ENCODE measurements at regions not wholly inside any gene's neighbourhood (a gene's known extent, or its start where the extent isn't known, plus 50 kb on each side); places are given as distances from the start of the nearest gene placed in this dataset.

DNA sequence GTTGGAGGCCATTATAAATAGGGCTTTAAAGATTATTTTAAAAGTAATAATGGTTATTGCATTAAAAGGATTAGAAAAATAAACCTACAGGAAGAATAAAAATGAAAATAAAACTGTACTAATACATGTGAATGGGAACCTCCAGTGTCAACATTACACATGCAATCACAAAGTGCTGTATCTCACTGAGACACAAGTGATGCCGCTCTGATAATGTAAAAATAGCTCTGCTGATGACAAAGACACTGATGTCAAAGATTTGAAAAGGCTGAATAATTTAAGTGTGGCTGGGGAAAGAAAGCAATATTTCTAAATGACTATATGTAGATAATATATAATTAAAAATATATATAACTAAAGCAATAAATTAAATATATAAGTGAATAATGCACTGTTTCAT is 129.1 kb upstream of the RAP2B start:
- no peaks in the 10 kb centered on the region for H3K27me3 ChIP-seq (ENCODE audit: control insufficient read depth, insufficient read depth, low read length)
- H3K9ac ChIP-seq (ENCODE audit: low read depth, low read length): no peak overlapping the region
- H3K4me1 ChIP-seq (ENCODE audit: control insufficient read depth, insufficient read depth, low read length): peaks cover 14% of the 10 kb centered on the region
- H3K9me3 ChIP-seq (replicated peaks; ENCODE audit: low read length): no peaks in the 10 kb centered on the region
- no peak overlapping the region for H3K4me3 ChIP-seq (ENCODE audit: low read length)
- no peak overlapping the region for H3K4me2 ChIP-seq (ENCODE audit: low read length)
- no peaks in the 10 kb centered on the region for H3K36me3 ChIP-seq (ENCODE audit: insufficient read depth, low read length)

DNA sequence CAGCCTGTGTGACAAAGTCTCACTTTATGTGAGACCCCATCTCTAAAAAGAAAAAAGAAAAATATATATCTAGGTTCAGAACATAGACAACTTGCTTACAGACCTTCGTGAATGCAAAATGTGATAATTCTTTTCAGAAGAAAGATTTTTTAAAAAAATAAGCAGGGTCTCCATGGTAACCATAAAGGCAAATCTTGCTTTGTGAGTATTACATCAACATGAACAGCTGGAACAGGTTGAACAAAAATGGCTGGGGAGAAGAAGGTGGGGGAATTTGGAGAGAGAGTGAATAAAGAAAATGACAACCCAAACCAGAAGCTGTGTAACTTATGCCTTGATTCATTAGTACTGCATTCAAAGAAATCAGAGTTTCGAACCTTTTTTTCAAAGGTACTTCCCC is 125.2 kb upstream of the RAP2B start:
- H3K4me1 ChIP-seq (ENCODE audit: control insufficient read depth, insufficient read depth, low read length): peaks cover 8% of the 10 kb centered on the region
- no peaks in the 10 kb centered on the region for H3K36me3 ChIP-seq (ENCODE audit: insufficient read depth, low read length)
- H3K27me3 ChIP-seq (ENCODE audit: control insufficient read depth, insufficient read depth, low read length): no peaks in the 10 kb centered on the region
- H3K4me2 ChIP-seq (ENCODE audit: low read length): no peak overlapping the region
- H3K9me3 ChIP-seq (replicated peaks; ENCODE audit: low read length): no peaks in the 10 kb centered on the region
- H3K4me3 ChIP-seq (ENCODE audit: low read length): no peak overlapping the region
- no peak overlapping the region for H3K9ac ChIP-seq (ENCODE audit: low read depth, low read length)

DNA sequence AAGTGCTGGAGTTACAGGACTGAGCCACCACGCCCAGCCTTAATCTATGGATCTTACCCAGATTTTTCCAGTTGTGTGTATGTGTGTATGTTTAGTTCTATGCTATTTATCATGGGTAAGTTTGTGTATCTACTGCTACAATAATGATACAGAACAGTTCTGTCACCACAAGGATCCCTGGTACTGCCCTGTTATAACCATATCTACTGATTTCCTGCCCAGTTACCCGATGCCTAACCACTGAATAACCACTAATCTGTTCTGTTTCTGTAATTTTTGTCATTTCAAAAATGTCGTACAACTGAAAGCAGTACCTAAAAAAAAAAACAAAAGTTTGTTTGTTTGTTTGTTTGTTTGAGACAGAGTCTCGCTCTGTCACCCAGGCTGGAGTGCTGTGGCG is 123.7 kb upstream of the RAP2B start:
- peaks cover 14% of the 10 kb centered on the region for H3K4me1 ChIP-seq (ENCODE audit: control insufficient read depth, insufficient read depth, low read length)
- no peaks in the 10 kb centered on the region for H3K27me3 ChIP-seq (ENCODE audit: control insufficient read depth, insufficient read depth, low read length)
- H3K4me3 ChIP-seq (ENCODE audit: low read length): no peak overlapping the region
- no peaks in the 10 kb centered on the region for H3K36me3 ChIP-seq (ENCODE audit: insufficient read depth, low read length)
- no peak overlapping the region for H3K4me2 ChIP-seq (ENCODE audit: low read length)
- no peak overlapping the region for H3K9ac ChIP-seq (ENCODE audit: low read depth, low read length)
- no peaks in the 10 kb centered on the region for H3K9me3 ChIP-seq (replicated peaks; ENCODE audit: low read length)

DNA sequence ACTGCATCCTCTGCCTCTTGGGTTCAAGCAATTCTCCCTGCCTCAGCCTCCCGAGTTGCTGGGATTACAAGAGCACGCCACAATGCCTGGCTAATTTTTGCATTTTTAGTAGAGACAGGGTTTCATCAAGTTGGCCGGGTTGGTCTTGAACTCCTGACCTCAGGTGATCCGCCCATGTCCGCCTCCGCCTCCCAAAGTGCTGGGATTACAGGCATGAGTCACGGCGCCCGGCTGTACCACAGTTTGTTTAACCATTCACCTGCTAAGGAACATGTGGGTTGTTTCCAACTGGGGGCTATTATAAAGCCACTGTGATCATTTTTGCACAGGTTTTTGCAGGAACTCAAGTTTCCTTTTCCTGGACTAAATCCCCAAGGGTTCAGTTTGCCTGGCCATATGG is 123.2 kb upstream of the RAP2B start:
- no peaks in the 10 kb centered on the region for H3K36me3 ChIP-seq (ENCODE audit: insufficient read depth, low read length)
- no peak overlapping the region for H3K4me2 ChIP-seq (ENCODE audit: low read length)
- H3K9ac ChIP-seq (ENCODE audit: low read depth, low read length): no peak overlapping the region
- H3K4me1 ChIP-seq (ENCODE audit: control insufficient read depth, insufficient read depth, low read length): peaks cover 18% of the 10 kb centered on the region
- no peak overlapping the region for H3K4me3 ChIP-seq (ENCODE audit: low read length)
- no peaks in the 10 kb centered on the region for H3K27me3 ChIP-seq (ENCODE audit: control insufficient read depth, insufficient read depth, low read length)
- no peaks in the 10 kb centered on the region for H3K9me3 ChIP-seq (replicated peaks; ENCODE audit: low read length)

DNA sequence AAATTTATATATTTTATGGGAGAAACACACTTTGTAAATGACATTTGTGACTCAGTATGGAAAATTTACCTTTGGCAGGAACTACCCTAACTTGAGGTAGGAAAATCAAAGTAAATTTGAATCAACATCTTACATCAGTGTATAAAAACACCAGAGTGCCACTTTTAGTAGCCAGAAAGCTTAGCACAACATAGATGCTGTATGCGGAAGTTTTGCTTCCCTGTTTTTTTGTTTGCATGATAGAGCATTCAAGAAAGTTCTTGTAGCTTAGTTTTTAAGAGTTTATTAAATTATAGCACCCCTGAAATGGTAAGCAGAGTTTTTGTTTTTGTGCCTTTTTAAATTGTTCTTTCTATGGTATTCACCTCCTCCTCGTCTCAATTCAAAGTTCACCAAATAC is 120.8 kb upstream of the RAP2B start:
- H3K9me3 ChIP-seq (replicated peaks; ENCODE audit: low read length): no peaks in the 10 kb centered on the region
- H3K9ac ChIP-seq (ENCODE audit: low read depth, low read length): no peak overlapping the region
- no peaks in the 10 kb centered on the region for H3K36me3 ChIP-seq (ENCODE audit: insufficient read depth, low read length)
- H3K4me3 ChIP-seq (ENCODE audit: low read length): no peak overlapping the region
- H3K4me1 ChIP-seq (ENCODE audit: control insufficient read depth, insufficient read depth, low read length): peaks cover 25% of the 10 kb centered on the region
- no peaks in the 10 kb centered on the region for H3K27me3 ChIP-seq (ENCODE audit: control insufficient read depth, insufficient read depth, low read length)
- H3K4me2 ChIP-seq (ENCODE audit: low read length): no peak overlapping the region

DNA sequence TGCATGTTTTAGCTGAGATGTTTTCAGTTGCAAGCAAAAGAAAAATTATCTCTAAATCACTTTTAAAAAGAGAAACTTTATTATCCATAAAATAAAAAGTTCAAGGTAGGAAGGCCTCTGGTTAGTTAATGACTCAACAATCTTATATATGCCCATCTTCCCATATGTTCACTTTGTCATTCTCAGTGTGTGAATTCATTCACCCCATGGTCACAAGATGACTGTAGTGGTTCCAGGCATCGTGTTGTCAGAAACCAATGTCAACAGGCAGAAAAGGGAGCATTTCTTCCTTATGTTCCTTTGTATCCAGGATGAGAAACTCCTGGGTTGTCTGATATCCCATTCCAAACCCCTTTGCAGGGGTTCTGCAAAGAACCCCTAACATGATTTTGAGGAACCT is 119.9 kb upstream of the RAP2B start:
- Histone ChIP-seq H3K9me3 (replicated peaks; ENCODE audit: low read length) (no peaks in the 10 kb centered on the region), H3K4me3 (ENCODE audit: low read length) (no peak overlapping the region), H3K4me2 (ENCODE audit: low read length) (no peak overlapping the region), H3K27me3 (ENCODE audit: control insufficient read depth, insufficient read depth, low read length) (no peaks in the 10 kb centered on the region), H3K4me1 (ENCODE audit: control insufficient read depth, insufficient read depth, low read length) (peaks cover 25% of the 10 kb centered on the region), H3K9ac (ENCODE audit: low read depth, low read length) (no peak overlapping the region), H3K36me3 (ENCODE audit: insufficient read depth, low read length) (no peaks in the 10 kb centered on the region)

DNA sequence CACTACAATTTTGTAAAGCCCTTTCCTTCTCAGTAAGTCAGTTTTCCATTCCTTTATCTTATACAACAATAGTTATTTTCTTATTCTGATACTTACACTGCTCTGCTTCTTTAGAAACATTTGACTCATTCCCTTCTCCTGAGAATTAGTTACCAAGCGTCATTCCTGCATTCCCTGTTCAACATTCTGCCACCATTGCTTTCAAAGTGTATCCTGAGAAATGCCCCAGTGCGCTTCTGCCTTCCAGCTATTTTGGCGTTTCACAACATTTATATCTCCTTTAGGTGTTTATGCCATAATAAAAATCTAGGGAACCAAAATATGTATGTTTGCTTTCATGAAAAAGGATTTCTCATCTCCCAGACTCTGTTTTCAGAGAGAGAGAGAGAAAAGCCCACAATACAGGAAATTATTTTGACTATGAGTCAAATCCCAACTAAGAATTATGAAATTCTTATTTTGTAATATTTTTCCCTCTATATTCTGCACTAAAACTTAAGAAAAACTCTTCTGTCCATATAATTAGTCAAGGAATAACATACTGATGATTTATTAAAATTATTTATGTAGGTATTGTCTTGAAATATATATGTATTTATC is 118.2 kb upstream of the RAP2B start:
- Histone ChIP-seq H3K4me2 (ENCODE audit: low read length) (peak overlapping the region; percentile 61), H3K4me1 (ENCODE audit: control insufficient read depth, insufficient read depth, low read length) (peaks cover 19% of the 10 kb centered on the region), H3K9ac (ENCODE audit: low read depth, low read length) (peak overlapping the region; percentile 68), H3K4me3 (ENCODE audit: low read length) (peak overlapping the region; percentile 43), H3K9me3 (replicated peaks; ENCODE audit: low read length) (no peaks in the 10 kb centered on the region), H3K27me3 (ENCODE audit: control insufficient read depth, insufficient read depth, low read length) (no peaks in the 10 kb centered on the region), H3K36me3 (ENCODE audit: insufficient read depth, low read length) (no peaks in the 10 kb centered on the region)

DNA sequence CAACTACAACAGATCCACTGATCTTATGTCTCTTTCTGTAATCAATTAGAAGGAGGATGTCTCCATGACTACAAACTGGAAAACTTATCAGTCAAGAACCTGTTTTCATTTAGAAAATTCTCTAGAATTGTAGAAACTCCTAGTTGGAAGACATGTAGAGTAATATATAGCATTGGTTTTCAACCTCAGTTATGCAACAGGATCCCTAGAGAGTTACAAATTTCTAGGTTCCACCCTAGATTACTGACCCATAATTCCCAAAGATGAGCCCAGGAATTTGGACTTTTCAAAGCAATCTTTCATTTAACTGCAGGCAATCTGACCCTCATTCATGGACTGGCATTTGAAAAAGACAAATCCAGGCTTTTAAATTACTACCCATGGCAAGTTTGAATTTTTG is 116.9 kb upstream of the RAP2B start:
- no peaks in the 10 kb centered on the region for H3K36me3 ChIP-seq (ENCODE audit: insufficient read depth, low read length)
- no peak overlapping the region for H3K9ac ChIP-seq (ENCODE audit: low read depth, low read length)
- peaks cover 17% of the 10 kb centered on the region for H3K4me1 ChIP-seq (ENCODE audit: control insufficient read depth, insufficient read depth, low read length)
- H3K4me2 ChIP-seq (ENCODE audit: low read length): no peak overlapping the region
- no peaks in the 10 kb centered on the region for H3K27me3 ChIP-seq (ENCODE audit: control insufficient read depth, insufficient read depth, low read length)
- H3K4me3 ChIP-seq (ENCODE audit: low read length): no peak overlapping the region
- no peaks in the 10 kb centered on the region for H3K9me3 ChIP-seq (replicated peaks; ENCODE audit: low read length)

DNA sequence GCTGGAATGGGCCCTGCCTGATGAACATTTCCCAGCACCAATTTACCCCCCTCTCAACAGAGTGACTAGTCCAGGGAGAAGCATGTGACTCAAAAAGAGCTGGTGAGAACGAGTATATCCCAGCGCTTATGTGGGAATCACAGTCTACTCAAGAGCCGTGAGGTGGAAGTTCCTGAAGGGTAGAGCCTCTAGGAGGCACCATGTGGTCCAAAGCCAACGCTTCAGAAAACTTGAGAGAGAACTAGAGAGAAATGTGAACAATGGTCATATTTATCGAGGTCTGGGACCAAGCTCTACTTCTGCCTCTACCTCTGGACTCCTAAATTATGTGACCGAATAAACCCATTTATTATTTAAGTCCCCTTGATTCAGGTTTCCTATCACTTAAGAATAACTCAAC is 111.0 kb upstream of the RAP2B start:
- H3K9ac ChIP-seq (ENCODE audit: low read depth, low read length): no peak overlapping the region
- H3K36me3 ChIP-seq (ENCODE audit: insufficient read depth, low read length): no peaks in the 10 kb centered on the region
- no peaks in the 10 kb centered on the region for H3K27me3 ChIP-seq (ENCODE audit: control insufficient read depth, insufficient read depth, low read length)
- no peaks in the 10 kb centered on the region for H3K9me3 ChIP-seq (replicated peaks; ENCODE audit: low read length)
- peaks cover 23% of the 10 kb centered on the region for H3K4me1 ChIP-seq (ENCODE audit: control insufficient read depth, insufficient read depth, low read length)
- H3K4me3 ChIP-seq (ENCODE audit: low read length): no peak overlapping the region
- peak overlapping the region; percentile 50 for H3K4me2 ChIP-seq (ENCODE audit: low read length)

DNA sequence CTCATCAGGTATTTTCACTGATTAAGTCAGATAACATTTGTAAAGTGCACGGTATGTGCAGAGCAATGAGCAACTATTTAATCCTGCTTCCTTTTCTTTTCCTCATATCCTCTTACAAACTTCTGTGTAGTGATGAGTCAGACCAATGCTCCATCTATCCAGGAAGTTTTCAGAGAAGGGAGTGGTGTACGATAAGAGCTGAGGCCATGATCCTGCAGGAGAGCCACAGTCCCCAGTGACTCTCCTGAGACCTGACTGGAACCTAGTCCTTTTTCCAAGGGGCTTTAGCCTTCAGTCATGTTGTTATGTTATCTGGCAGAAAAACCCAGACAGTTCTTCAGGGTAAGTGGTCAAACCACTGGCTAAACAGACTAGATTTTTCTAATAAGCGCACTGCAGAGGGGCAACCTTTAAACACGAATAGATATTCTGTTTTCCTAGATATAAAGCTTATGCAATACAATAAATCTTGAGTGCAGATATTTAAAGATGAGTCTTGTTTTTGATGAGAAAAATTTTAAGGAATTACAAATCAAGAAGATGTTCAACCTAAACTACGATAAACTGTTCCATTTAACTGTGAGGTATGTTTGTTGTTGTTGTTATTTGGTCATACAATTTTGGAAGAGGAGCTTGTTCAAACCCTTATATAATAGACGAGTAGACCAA is 110.5 kb upstream of the RAP2B start:
- H3K9ac ChIP-seq (ENCODE audit: low read depth, low read length): peak overlapping the region; percentile 40
- H3K4me3 ChIP-seq (ENCODE audit: low read length): no peak overlapping the region

DNA sequence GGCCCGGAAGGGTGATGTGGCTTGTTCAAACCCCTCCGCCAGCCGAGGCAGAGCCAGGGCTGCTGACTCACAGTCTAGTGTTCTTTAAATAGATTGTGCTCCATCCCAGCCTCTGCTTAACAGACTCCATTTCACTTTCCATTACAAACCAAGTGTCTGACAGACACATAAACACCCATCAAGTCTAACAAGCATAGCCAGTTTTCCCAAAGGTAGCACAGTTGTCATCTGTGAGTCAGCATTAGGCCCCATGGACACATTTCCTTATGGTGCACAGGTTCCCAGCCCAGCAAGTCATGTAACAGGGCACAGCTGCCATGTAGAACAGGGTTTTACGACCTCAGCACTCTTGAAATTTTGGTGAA is 109.9 kb upstream of the RAP2B start:
- H3K36me3 ChIP-seq (ENCODE audit: insufficient read depth, low read length): no peaks in the 10 kb centered on the region
- no peaks in the 10 kb centered on the region for H3K27me3 ChIP-seq (ENCODE audit: control insufficient read depth, insufficient read depth, low read length)
- peak overlapping the region; percentile 25 for H3K4me3 ChIP-seq (ENCODE audit: low read length)
- peak overlapping the region; percentile 50 for H3K4me2 ChIP-seq (ENCODE audit: low read length)
- H3K9me3 ChIP-seq (replicated peaks; ENCODE audit: low read length): no peaks in the 10 kb centered on the region
- H3K9ac ChIP-seq (ENCODE audit: low read depth, low read length): peak overlapping the region; percentile 40
- peaks cover 23% of the 10 kb centered on the region for H3K4me1 ChIP-seq (ENCODE audit: control insufficient read depth, insufficient read depth, low read length)

More for the DNA sequence above, 110.5 kb upstream of the RAP2B start:
- Histone ChIP-seq H3K4me2 (ENCODE audit: low read length) (peak overlapping the region; percentile 50), H3K4me1 (ENCODE audit: control insufficient read depth, insufficient read depth, low read length) (peaks cover 23% of the 10 kb centered on the region), H3K27me3 (ENCODE audit: control insufficient read depth, insufficient read depth, low read length) (no peaks in the 10 kb centered on the region), H3K9me3 (replicated peaks; ENCODE audit: low read length) (no peaks in the 10 kb centered on the region), H3K36me3 (ENCODE audit: insufficient read depth, low read length) (no peaks in the 10 kb centered on the region)

DNA sequence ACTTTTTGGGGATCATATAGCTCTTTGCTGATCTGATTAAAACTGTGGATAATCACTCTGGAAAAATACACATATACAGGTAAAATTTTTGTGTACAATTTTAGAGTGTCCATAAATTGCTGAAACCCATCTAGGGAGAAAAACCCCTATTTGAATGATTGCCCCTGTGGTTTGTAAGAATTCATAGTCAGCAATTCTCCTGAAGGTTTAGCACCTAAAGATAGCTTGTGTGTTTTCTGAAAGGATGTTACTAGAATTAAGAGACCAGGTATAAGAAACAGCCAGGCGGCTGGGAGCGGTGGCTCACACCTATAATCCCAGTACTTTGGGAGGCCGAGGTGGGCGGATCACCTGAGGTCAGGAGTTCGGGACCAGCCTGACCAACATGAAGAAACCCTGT is 106.8 kb upstream of the RAP2B start:
- Histone ChIP-seq H3K4me1 (ENCODE audit: control insufficient read depth, insufficient read depth, low read length) (peaks cover 35% of the 10 kb centered on the region), H3K36me3 (ENCODE audit: insufficient read depth, low read length) (no peaks in the 10 kb centered on the region), H3K27me3 (ENCODE audit: control insufficient read depth, insufficient read depth, low read length) (no peaks in the 10 kb centered on the region), H3K9ac (ENCODE audit: low read depth, low read length) (no peak overlapping the region), H3K4me2 (ENCODE audit: low read length) (no peak overlapping the region), H3K4me3 (ENCODE audit: low read length) (no peak overlapping the region), H3K9me3 (replicated peaks; ENCODE audit: low read length) (no peaks in the 10 kb centered on the region)

Measured in skeletal muscle satellite cell (primary cell).